Psoas muscle (tissue), 7 donors: ENCODE measurements at regions not wholly inside any gene's neighbourhood (a gene's known extent, or its start where the extent isn't known, plus 50 kb on each side); places are given as distances from the start of the nearest gene placed in this dataset.

ENCODE experiments used
- ATAC-seq, 4 donors: fragments of 200-7000 bp; cut with Tn5 transposase; one replicate each; pipeline ENCODE4 v1.9.1; 2020; ENCODE audit warnings: moderate library complexity in 3 of 4, mild to moderate bottlenecking in 2 of 4
- DNase-seq, 2 donors: peaks; one replicate each; pipeline ENCODE4 v3.0.0-alpha.2; 2020
- H3K27ac ChIP-seq: fragments of 200-600 bp; one replicate; pipeline ENCODE4 v1.8.0; 2022
- H3K27me3 ChIP-seq, 3 donors: fragments of 200-600 bp in 1 of 3; one replicate each; pipeline versions ENCODE4 v1.6.1 to v1.8.0; 2013 to 2022; ENCODE audit warnings: low read length in 2 of 3, mild to moderate bottlenecking in 2 of 3, moderate library complexity in 1 of 3; ENCODE audit not compliant: insufficient read depth in 3 of 3
- H3K36me3 ChIP-seq, 2 donors: fragments of 200-600 bp in 1 of 2; one replicate each; pipeline versions ENCODE4 v1.6.1 to v1.8.0; 2013 to 2022; ENCODE audit warnings: low read depth in 1 of 2, mild to moderate bottlenecking in 1 of 2, moderate library complexity in 1 of 2; ENCODE audit not compliant: insufficient read depth in 1 of 2
- H3K4me1 ChIP-seq: fragments of 200-600 bp; one replicate; pipeline ENCODE4 v1.8.0; 2022
- H3K4me3 ChIP-seq: fragments of 200-600 bp; one replicate; pipeline ENCODE4 v1.8.0; 2022; ENCODE audit warnings: mild to moderate bottlenecking
- H3K9me3 ChIP-seq: fragments of 200-600 bp; one replicate; pipeline ENCODE4 v1.8.0; 2022
- CTCF ChIP-seq: fragments of 200-600 bp; IDR thresholded peaks from one replicate; pipeline ENCODE4 v1.8.0; 2022; ENCODE audit warnings: antibody characterized with exemption
- WGBS, 3 donors: extraction: QIAGEN DNeasy Blood & Tissue Kit; methylation state at CpG; one replicate each; pipeline versions ENCODE4 v1.1.6 to v1.1.7; 2013; 5-methylcytosine and 5-hydroxymethylcytosine counted together
- intact Hi-C, 2 donors: fragments of 100-400 bp; cut with DNase I; formaldehyde crosslinking; loops; one replicate each; pipeline versions ENCODE4 v1.11.0 to v1.14.2; 2022
- donor health status: healthy with polysubstance abuse.
- donor health status: DM: no; HTN: no; CAD: no; lungs with moderate emphysema.
- donor health status: Bipolar disorder and iron deficiency.
- donor health status: healthy.
- donor health status: DM: yes; HTN: yes; CAD: no.
- donor health status: DM: no; HTN: no; CAD: no.
- donor health status: DM: yes; HTN: yes; CAD: no.

- no peak for TF ChIP-seq CTCF
- 44 to 73% (median 63%) methylated on average over 1 of the region's 1 CpG for WGBS, 3 donors
- H3K36me3 ChIP-seq, result no peaks in the 10 kb centered on the region
- no peaks in the 10 kb centered on the region for H3K27me3 ChIP-seq
- H3K9me3 ChIP-seq, result no peaks in the 10 kb centered on the region
- intact Hi-C loops, result no loop called here
- no peak overlapping the region for H3K4me3 ChIP-seq
- H3K27ac ChIP-seq, result no peak overlapping the region
- H3K4me1 ChIP-seq, result no peaks in the 10 kb centered on the region
- DNase-seq, result no peak
- no peak for ATAC-seq
Observed at GRCh38 chr15:37520882-37521281, 413.6 kb upstream of the TMCO5A start.

- no peak for DNase-seq
- intact Hi-C loops, result no loop called here
- H3K27me3 ChIP-seq, result no peaks in the 10 kb centered on the region
- no peak overlapping the region for H3K4me3 ChIP-seq
- ATAC-seq, result no peak
- no peaks in the 10 kb centered on the region for H3K4me1 ChIP-seq
- no peak overlapping the region for H3K27ac ChIP-seq
- no peaks in the 10 kb centered on the region for H3K9me3 ChIP-seq
- H3K36me3 ChIP-seq, result no peaks in the 10 kb centered on the region
- no peak for TF ChIP-seq CTCF
Observed at GRCh38 chr15:37524601-37525000, 409.8 kb upstream of the TMCO5A start.

- WGBS, 3 donors, result 47 to 70% (median 59%) methylated on average over 2 of the region's 2 CpGs
- Histone ChIP-seq H3K4me3 (no peak overlapping the region), H3K4me1 (no peaks in the 10 kb centered on the region), H3K36me3 (no peaks in the 10 kb centered on the region), H3K27ac (no peak overlapping the region), H3K27me3 (no peaks in the 10 kb centered on the region), H3K9me3 (no peaks in the 10 kb centered on the region)
- ATAC-seq, result no peak
- no peak for TF ChIP-seq CTCF
- DNase-seq, result no peak
- intact Hi-C loops, result no loop called here
Observed at GRCh38 chr15:37528432-37528831, 406.0 kb upstream of the TMCO5A start.

- no peak for ATAC-seq
- 65 to 74% (median 71%) methylated on average over 2 of the region's 2 CpGs for WGBS, 3 donors
- Histone ChIP-seq H3K27me3 (no peaks in the 10 kb centered on the region), H3K9me3 (no peaks in the 10 kb centered on the region), H3K27ac (no peak overlapping the region), H3K4me1 (no peaks in the 10 kb centered on the region), H3K36me3 (no peaks in the 10 kb centered on the region), H3K4me3 (no peak overlapping the region)
- DNase-seq, result no peak
- no peak for TF ChIP-seq CTCF
- intact Hi-C loops, result no loop called here
Observed at GRCh38 chr15:37536967-37537605, 397.4 kb upstream of the TMCO5A start.

GRCh38 chr15:37537802-37538201 is 396.6 kb upstream of the TMCO5A start:
- ATAC-seq, result no peak
- Histone ChIP-seq H3K36me3 (no peaks in the 10 kb centered on the region), H3K4me1 (no peaks in the 10 kb centered on the region), H3K9me3 (no peaks in the 10 kb centered on the region), H3K27me3 (no peaks in the 10 kb centered on the region), H3K27ac (no peak overlapping the region), H3K4me3 (no peak overlapping the region)
- 95 to 100% (median 95%) methylated on average over 1 of the region's 1 CpG for WGBS, 3 donors
- no peak for TF ChIP-seq CTCF
- no peak for DNase-seq
- intact Hi-C loops, result no loop called here
